Neuron (in vitro differentiated cells): ENCODE measurements at regions not wholly inside any gene's neighbourhood (a gene's known extent, or its start where the extent isn't known, plus 50 kb on each side); places are given as distances from the start of the nearest gene placed in this dataset.

Experiments used
- H2AFZ ChIP-seq: one replicate; pipeline ENCODE4 v1.6.1; 2013; ENCODE audit warnings: low read depth, mild to moderate bottlenecking, inconsistent platforms, low read length, moderate library complexity
- H3K27me3 ChIP-seq: one replicate; pipeline ENCODE4 v1.6.1; 2013; ENCODE audit warnings: low read length; ENCODE audit not compliant: insufficient read depth
- H3K36me3 ChIP-seq: one replicate; pipeline ENCODE4 v1.6.1; 2013; ENCODE audit warnings: low read length; ENCODE audit not compliant: insufficient read depth
- H3K4me1 ChIP-seq: one replicate; pipeline ENCODE4 v1.6.1; 2013; ENCODE audit warnings: low read length; ENCODE audit not compliant: insufficient read depth
- H3K4me3 ChIP-seq: 2 replicates; pipeline ENCODE4 v1.5.1; 2013; ENCODE audit warnings: mild to moderate bottlenecking, low read length, moderate library complexity
- H3K9me3 ChIP-seq: one replicate; pipeline ENCODE4 v1.6.1; 2013; ENCODE audit warnings: low read length

GRCh38 chr4:138673053-138673452 is 342.5 kb upstream of the NOCT start:
- Histone ChIP-seq H3K4me3 (no peak overlapping the region), H3K9me3 (no peaks in the 10 kb centered on the region), H3K36me3 (no peaks in the 10 kb centered on the region), H2AFZ (no peak overlapping the region), H3K27me3 (no peaks in the 10 kb centered on the region), H3K4me1 (peaks cover 20% of the 10 kb centered on the region)

- no peaks in the 10 kb centered on the region for H3K27me3 ChIP-seq
- H3K9me3 ChIP-seq, result no peaks in the 10 kb centered on the region
- H2AFZ ChIP-seq, result no peak overlapping the region
- H3K4me3 ChIP-seq, result no peak overlapping the region
- H3K4me1 ChIP-seq, result peaks cover 20% of the 10 kb centered on the region
- no peaks in the 10 kb centered on the region for H3K36me3 ChIP-seq
Observed at GRCh38 chr4:138672393-138672976, 343.1 kb upstream of the NOCT start.

- H2AFZ ChIP-seq, result no peak overlapping the region
- no peaks in the 10 kb centered on the region for H3K9me3 ChIP-seq
- no peaks in the 10 kb centered on the region for H3K27me3 ChIP-seq
- H3K4me1 ChIP-seq, result peaks cover 20% of the 10 kb centered on the region
- no peaks in the 10 kb centered on the region for H3K36me3 ChIP-seq
- H3K4me3 ChIP-seq, result no peak overlapping the region
Observed at GRCh38 chr4:138671606-138672084, 343.9 kb upstream of the NOCT start.

- Histone ChIP-seq H3K9me3 (no peaks in the 10 kb centered on the region), H3K36me3 (no peaks in the 10 kb centered on the region), H3K4me1 (peaks cover 20% of the 10 kb centered on the region), H3K4me3 (no peak overlapping the region), H2AFZ (no peak overlapping the region), H3K27me3 (no peaks in the 10 kb centered on the region)
Observed at GRCh38 chr4:138671106-138671505, 344.5 kb upstream of the NOCT start.

- H3K4me1 ChIP-seq, result peaks cover 20% of the 10 kb centered on the region
- no peak overlapping the region for H3K4me3 ChIP-seq
- no peaks in the 10 kb centered on the region for H3K9me3 ChIP-seq
- no peaks in the 10 kb centered on the region for H3K36me3 ChIP-seq
- no peak overlapping the region for H2AFZ ChIP-seq
- H3K27me3 ChIP-seq, result no peaks in the 10 kb centered on the region
Observed at GRCh38 chr4:138670681-138671080, 344.9 kb upstream of the NOCT start.

GRCh38 chr4:138669479-138670315 is 345.9 kb upstream of the NOCT start:
- Histone ChIP-seq H2AFZ (no peak overlapping the region), H3K4me1 (peaks cover 20% of the 10 kb centered on the region), H3K4me3 (no peak overlapping the region), H3K9me3 (no peaks in the 10 kb centered on the region), H3K36me3 (no peaks in the 10 kb centered on the region), H3K27me3 (no peaks in the 10 kb centered on the region)

GRCh38 chr4:138668309-138668708 is 347.3 kb upstream of the NOCT start:
- H3K36me3 ChIP-seq, result no peaks in the 10 kb centered on the region
- no peaks in the 10 kb centered on the region for H3K27me3 ChIP-seq
- no peak overlapping the region for H2AFZ ChIP-seq
- no peak overlapping the region for H3K4me3 ChIP-seq
- H3K4me1 ChIP-seq, result peaks cover 12% of the 10 kb centered on the region
- H3K9me3 ChIP-seq, result no peaks in the 10 kb centered on the region

GRCh38 chr4:138666366-138666765 is 349.2 kb upstream of the NOCT start:
- Histone ChIP-seq H3K4me1 (no peaks in the 10 kb centered on the region), H3K9me3 (no peaks in the 10 kb centered on the region), H3K36me3 (no peaks in the 10 kb centered on the region), H3K4me3 (no peak overlapping the region), H3K27me3 (no peaks in the 10 kb centered on the region), H2AFZ (no peak overlapping the region)

GRCh38 chr4:138665851-138666250 is 349.7 kb upstream of the NOCT start:
- no peak overlapping the region for H2AFZ ChIP-seq
- no peaks in the 10 kb centered on the region for H3K9me3 ChIP-seq
- H3K36me3 ChIP-seq, result no peaks in the 10 kb centered on the region
- H3K4me1 ChIP-seq, result no peaks in the 10 kb centered on the region
- H3K27me3 ChIP-seq, result no peaks in the 10 kb centered on the region
- H3K4me3 ChIP-seq, result no peak overlapping the region

GRCh38 chr4:138663883-138664282 is 351.7 kb upstream of the NOCT start:
- Histone ChIP-seq H3K4me3 (no peak overlapping the region), H3K27me3 (no peaks in the 10 kb centered on the region), H3K4me1 (peaks cover 18% of the 10 kb centered on the region), H2AFZ (no peak overlapping the region), H3K9me3 (no peaks in the 10 kb centered on the region), H3K36me3 (no peaks in the 10 kb centered on the region)

GRCh38 chr4:138659812-138660316 is 355.7 kb upstream of the NOCT start:
- H3K4me1 ChIP-seq, result peaks cover 25% of the 10 kb centered on the region
- peak overlapping the region; percentile 70 for H2AFZ ChIP-seq

GRCh38 chr4:138659037-138659811 is 356.4 kb upstream of the NOCT start:
- Histone ChIP-seq H3K4me3 (peak overlapping the region; percentile 23), H3K36me3 (no peaks in the 10 kb centered on the region)

More at GRCh38 chr4:138659812-138660316, 355.7 kb upstream of the NOCT start:
- Histone ChIP-seq H3K4me3 (peak overlapping the region; percentile 8), H3K9me3 (no peaks in the 10 kb centered on the region), H3K27me3 (no peaks in the 10 kb centered on the region), H3K36me3 (no peaks in the 10 kb centered on the region)

GRCh38 chr4:138658518-138658917 is 357.1 kb upstream of the NOCT start:
- Histone ChIP-seq H2AFZ (peak overlapping the region; percentile 70), H3K4me3 (peak overlapping the region; percentile 23), H3K4me1 (peaks cover 25% of the 10 kb centered on the region), H3K36me3 (no peaks in the 10 kb centered on the region), H3K9me3 (no peaks in the 10 kb centered on the region), H3K27me3 (no peaks in the 10 kb centered on the region)

More at GRCh38 chr4:138659037-138659811, 356.4 kb upstream of the NOCT start:
- peaks cover 25% of the 10 kb centered on the region for H3K4me1 ChIP-seq
- H3K27me3 ChIP-seq, result no peaks in the 10 kb centered on the region
- no peaks in the 10 kb centered on the region for H3K9me3 ChIP-seq
- H2AFZ ChIP-seq, result peak overlapping the region; percentile 70
